ENCODE measurements at regions not wholly inside any gene's neighbourhood (a gene's known extent, or its start where the extent isn't known, plus 50 kb on each side); places are given as distances from the start of the nearest gene placed in this dataset.

- DNase-seq (no peak), FAIRE-seq (no peak)
- Histone ChIP-seq H3K4me1 (ENCODE audit: control insufficient read depth in 2 of 3, insufficient read depth in 2 of 3, low read depth in 1 of 3, low read length in 3 of 3) (no peaks in the 10 kb centered on the region), H3K4me3 (ENCODE audit: low read length in 3 of 3) (no peak overlapping the region), H3K36me3 (ENCODE audit: control insufficient read depth in 2 of 3, insufficient read depth in 3 of 3, low read length in 3 of 3) (no peaks in the 10 kb centered on the region), H3K27ac (ENCODE audit: low read depth in 2 of 2, low read length in 2 of 2) (no peak overlapping the region), H3K9me3 (ENCODE audit: control insufficient read depth in 2 of 3, insufficient read depth in 1 of 3, low read length in 3 of 3) (no peaks in the 10 kb centered on the region), H3K27me3 (ENCODE audit: control insufficient read depth, insufficient read depth, low read length) (no peaks in the 10 kb centered on the region), H3K9ac (ENCODE audit: low read length in 3 of 3) (no peak overlapping the region)
- TF ChIP-seq, protein P1, sequence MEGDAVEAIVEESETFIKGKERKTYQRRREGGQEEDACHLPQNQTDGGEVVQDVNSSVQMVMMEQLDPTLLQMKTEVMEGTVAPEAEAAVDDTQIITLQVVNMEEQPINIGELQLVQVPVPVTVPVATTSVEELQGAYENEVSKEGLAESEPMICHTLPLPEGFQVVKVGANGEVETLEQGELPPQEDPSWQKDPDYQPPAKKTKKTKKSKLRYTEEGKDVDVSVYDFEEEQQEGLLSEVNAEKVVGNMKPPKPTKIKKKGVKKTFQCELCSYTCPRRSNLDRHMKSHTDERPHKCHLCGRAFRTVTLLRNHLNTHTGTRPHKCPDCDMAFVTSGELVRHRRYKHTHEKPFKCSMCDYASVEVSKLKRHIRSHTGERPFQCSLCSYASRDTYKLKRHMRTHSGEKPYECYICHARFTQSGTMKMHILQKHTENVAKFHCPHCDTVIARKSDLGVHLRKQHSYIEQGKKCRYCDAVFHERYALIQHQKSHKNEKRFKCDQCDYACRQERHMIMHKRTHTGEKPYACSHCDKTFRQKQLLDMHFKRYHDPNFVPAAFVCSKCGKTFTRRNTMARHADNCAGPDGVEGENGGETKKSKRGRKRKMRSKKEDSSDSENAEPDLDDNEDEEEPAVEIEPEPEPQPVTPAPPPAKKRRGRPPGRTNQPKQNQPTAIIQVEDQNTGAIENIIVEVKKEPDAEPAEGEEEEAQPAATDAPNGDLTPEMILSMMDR (IDR thresholded peaks at IDR 0.05; ENCODE audit: borderline replicate concordance, extremely low read depth, insufficient read depth) = no peak
- intact Hi-C loops (cut with DNase I) = no loop called here
These were observed 364.4 kb upstream of the CYRIA start for GRCh38 chr2:17030047-17030446.

DNA sequence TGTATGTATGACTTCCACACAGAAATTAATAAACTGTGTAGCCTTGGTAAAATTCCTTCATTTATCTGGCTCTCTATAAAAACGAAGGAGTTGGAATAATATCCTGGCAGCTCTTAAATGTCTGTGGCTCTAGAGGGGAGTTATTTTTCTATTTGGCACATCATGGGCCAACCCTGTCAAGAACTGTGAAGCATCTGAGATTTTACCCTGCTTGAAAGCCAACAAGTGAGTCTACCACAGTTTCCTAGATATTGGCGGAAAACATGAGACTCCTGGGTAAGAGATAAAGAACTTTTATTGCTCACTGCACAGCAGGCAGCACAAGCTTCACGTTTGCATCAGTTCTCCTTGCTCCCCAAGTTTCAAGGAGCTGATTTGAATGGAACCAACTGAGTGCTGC, 346.7 kb upstream of the CYRIA start:
- no peak overlapping the region for H3K9ac ChIP-seq (ENCODE audit: low read length in 3 of 3)
- H3K36me3 ChIP-seq (ENCODE audit: control insufficient read depth in 2 of 3, insufficient read depth in 3 of 3, low read length in 3 of 3) = no peaks in the 10 kb centered on the region
- H3K27ac ChIP-seq (ENCODE audit: low read depth in 2 of 2, low read length in 2 of 2) = no peak overlapping the region
- no peaks in the 10 kb centered on the region for H3K9me3 ChIP-seq (ENCODE audit: control insufficient read depth in 2 of 3, insufficient read depth in 1 of 3, low read length in 3 of 3)
- FAIRE-seq = no peak
- H3K4me3 ChIP-seq (ENCODE audit: low read length in 3 of 3) = no peak overlapping the region
- intact Hi-C loops (cut with DNase I) = no loop called here
- no peaks in the 10 kb centered on the region for H3K4me1 ChIP-seq (ENCODE audit: control insufficient read depth in 2 of 3, insufficient read depth in 2 of 3, low read depth in 1 of 3, low read length in 3 of 3)
- no peak for DNase-seq
- H3K27me3 ChIP-seq (ENCODE audit: control insufficient read depth, insufficient read depth, low read length) = no peaks in the 10 kb centered on the region
- TF ChIP-seq, protein P1 (IDR thresholded peaks at IDR 0.05; ENCODE audit: borderline replicate concordance, extremely low read depth, insufficient read depth) = no peak

DNA sequence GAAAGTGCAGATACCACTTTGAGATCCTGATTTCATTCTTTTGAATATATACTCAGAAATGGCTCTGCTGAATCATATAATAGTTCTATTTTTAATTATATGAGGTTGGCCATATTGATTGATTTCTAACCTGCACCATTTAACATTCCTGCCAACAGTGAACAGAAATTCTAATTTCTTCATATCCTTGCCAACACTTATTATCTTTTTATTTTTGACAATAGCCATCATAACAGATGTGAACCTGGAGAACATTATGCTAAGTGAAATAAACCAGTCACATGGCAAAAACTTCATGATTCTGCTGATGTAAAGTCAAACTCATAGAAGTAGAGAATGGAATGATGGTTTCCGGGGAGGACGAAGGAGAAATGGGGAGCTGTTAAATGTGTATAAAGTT, 344.5 kb upstream of the CYRIA start:
- no peaks in the 10 kb centered on the region for H3K9me3 ChIP-seq (ENCODE audit: control insufficient read depth in 2 of 3, insufficient read depth in 1 of 3, low read length in 3 of 3)
- no peak for FAIRE-seq
- no peak overlapping the region for H3K4me3 ChIP-seq (ENCODE audit: low read length in 3 of 3)
- intact Hi-C loops (cut with DNase I) = no loop called here
- H3K36me3 ChIP-seq (ENCODE audit: control insufficient read depth in 2 of 3, insufficient read depth in 3 of 3, low read length in 3 of 3) = no peaks in the 10 kb centered on the region
- H3K27me3 ChIP-seq (ENCODE audit: control insufficient read depth, insufficient read depth, low read length) = no peaks in the 10 kb centered on the region
- no peaks in the 10 kb centered on the region for H3K4me1 ChIP-seq (ENCODE audit: control insufficient read depth in 2 of 3, insufficient read depth in 2 of 3, low read depth in 1 of 3, low read length in 3 of 3)
- H3K9ac ChIP-seq (ENCODE audit: low read length in 3 of 3) = no peak overlapping the region
- no peak overlapping the region for H3K27ac ChIP-seq (ENCODE audit: low read depth in 2 of 2, low read length in 2 of 2)
- DNase-seq = no peak
- TF ChIP-seq, protein P1 (IDR thresholded peaks at IDR 0.05; ENCODE audit: borderline replicate concordance, extremely low read depth, insufficient read depth) = no peak

DNA sequence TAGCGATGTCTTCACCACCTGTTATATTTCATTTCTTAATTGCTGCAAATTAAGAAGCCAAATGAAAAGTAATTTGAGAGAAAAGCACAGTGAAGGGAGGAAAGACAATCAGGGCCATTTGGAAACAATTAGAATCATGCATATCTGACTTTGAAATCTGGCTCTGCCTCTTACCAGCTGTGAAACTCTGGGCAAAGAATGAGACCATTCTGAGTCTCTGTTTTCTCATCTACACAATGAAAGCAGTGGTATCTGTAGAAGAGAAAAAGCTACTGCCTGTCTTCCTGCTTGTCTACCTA, 334.5 kb upstream of the CYRIA start:
- Histone ChIP-seq H3K27me3 (ENCODE audit: control insufficient read depth, insufficient read depth, low read length) (no peaks in the 10 kb centered on the region), H3K36me3 (ENCODE audit: control insufficient read depth in 2 of 3, insufficient read depth in 3 of 3, low read length in 3 of 3) (no peaks in the 10 kb centered on the region), H3K9ac (ENCODE audit: low read length in 3 of 3) (no peak overlapping the region), H3K4me1 (ENCODE audit: control insufficient read depth in 2 of 3, insufficient read depth in 2 of 3, low read depth in 1 of 3, low read length in 3 of 3) (no peaks in the 10 kb centered on the region), H3K4me3 (ENCODE audit: low read length in 3 of 3) (no peak overlapping the region), H3K9me3 (ENCODE audit: control insufficient read depth in 2 of 3, insufficient read depth in 1 of 3, low read length in 3 of 3) (peaks cover 0 to 5% (median 0%) of the 10 kb centered on the region in 3 donors), H3K27ac (ENCODE audit: low read depth in 2 of 2, low read length in 2 of 2) (no peak overlapping the region)
- intact Hi-C loops (cut with DNase I) = no loop called here
- TF ChIP-seq, protein P1 (IDR thresholded peaks at IDR 0.05; ENCODE audit: borderline replicate concordance, extremely low read depth, insufficient read depth) = no peak
- FAIRE-seq = no peak
- DNase-seq = no peak
